ENCODE measurements at regions not wholly inside any gene's neighbourhood (a gene's known extent, or its start where the extent isn't known, plus 50 kb on each side); places are given as distances from the start of the nearest gene placed in this dataset.
"Not testable (repeated sequence)": the region's sequence is repeated elsewhere in the genome, so short reads cannot be mapped to it uniquely, and the experiment has no call there.

GRCh38 chr2:131717907-131718306 lies 190.2 kb downstream of the CCDC74A start:
- not testable (repeated sequence) for TF ChIP-seq YY1 (IDR thresholded peaks at IDR 0.05; ENCODE audit: insufficient read depth, insufficient read length); ZNF274 (IDR thresholded peaks at IDR 0.05; ENCODE audit: low read depth, low read length); SUZ12 (IDR thresholded peaks at IDR 0.05; ENCODE audit: extremely low read depth, insufficient read depth, insufficient read length)

All from NT2/D1 (cell line).